ENCODE measurements at regions not wholly inside any gene's neighbourhood (a gene's known extent, or its start where the extent isn't known, plus 50 kb on each side); places are given as distances from the start of the nearest gene placed in this dataset.
"Not testable (repeated sequence)": the region's sequence is repeated elsewhere in the genome, so short reads cannot be mapped to it uniquely, and the experiment has no call there.

DNA sequence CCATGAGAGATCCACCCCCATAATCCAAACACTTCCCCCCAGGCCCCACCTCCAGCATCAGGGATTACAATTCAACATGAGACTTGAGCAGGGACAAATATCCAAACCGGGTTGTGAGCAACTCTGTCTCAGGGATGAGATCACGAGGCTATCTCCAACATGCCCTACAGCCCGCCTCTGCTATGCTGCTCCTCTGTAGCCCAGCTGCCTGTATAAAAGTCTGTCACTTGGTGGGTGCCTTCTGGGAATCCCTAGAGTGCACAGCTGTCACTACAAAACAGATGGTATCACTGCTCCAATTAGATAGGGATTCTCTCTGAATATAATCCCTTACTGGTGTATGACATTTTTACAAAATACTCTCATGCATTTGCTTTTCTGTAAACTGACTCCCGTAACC, 114.9 kb upstream of the NANOS1 start:
- DNase-seq (ENCODE audit: low read depth), result no peak

GRCh38 chr10:118915161-118915560, 114.4 kb upstream of the NANOS1 start:
- DNase-seq (ENCODE audit: low read depth), result no peak

DNA sequence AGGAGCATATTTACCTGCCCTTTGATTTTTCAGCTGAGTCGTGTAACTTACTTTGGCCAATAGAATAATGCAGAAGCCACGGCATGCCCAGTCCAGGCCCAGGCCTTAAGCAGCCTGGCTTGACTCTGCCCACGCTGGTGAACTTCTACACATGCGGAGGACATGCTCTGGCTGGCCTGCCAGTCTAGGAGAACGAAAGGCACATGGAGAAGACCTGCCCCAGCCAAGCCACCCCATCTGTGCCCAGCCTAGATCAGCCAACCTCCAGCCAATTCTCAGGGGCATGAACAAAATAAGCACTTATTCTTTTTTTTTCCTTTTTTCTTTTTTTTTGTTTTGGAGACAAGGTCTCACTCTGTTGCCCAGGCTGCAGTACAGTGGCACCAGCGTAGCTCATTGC, 112.7 kb upstream of the NANOS1 start:
- DNase-seq (ENCODE audit: low read depth), result no peak

- DNase-seq (ENCODE audit: low read depth), result no peak
Observed at GRCh38 chr10:118917701-118918100, 111.8 kb upstream of the NANOS1 start.

GRCh38 chr10:118918116-118918515, 111.4 kb upstream of the NANOS1 start:
- no peak for DNase-seq (ENCODE audit: low read depth)

DNA sequence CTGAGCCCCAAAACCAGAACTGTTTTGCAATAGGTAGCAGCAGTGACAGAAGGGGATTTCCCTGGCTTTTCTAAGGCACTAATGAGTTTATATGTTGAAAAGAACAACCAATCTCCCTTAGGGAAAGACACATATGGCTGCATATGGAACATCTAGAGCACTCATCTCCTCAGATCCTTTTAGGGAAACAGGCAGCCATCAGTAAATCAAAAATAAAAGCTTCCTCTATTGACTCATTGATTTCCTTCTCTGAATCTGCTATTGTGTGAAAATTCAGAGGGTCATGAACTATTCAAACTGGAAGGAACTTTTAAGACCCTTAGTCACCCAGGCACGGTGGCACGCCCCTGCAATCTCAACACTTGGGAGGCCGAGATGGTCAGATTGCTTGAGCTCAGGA, 110.9 kb upstream of the NANOS1 start:
- peak; percentile 27 for DNase-seq (ENCODE audit: low read depth)

GRCh38 chr10:118920206-118920605, 109.3 kb upstream of the NANOS1 start:
- no peak for DNase-seq (ENCODE audit: low read depth)

- DNase-seq (ENCODE audit: low read depth), result peak; percentile 47
Observed at GRCh38 chr10:118922226-118922625, 107.3 kb upstream of the NANOS1 start.

DNA sequence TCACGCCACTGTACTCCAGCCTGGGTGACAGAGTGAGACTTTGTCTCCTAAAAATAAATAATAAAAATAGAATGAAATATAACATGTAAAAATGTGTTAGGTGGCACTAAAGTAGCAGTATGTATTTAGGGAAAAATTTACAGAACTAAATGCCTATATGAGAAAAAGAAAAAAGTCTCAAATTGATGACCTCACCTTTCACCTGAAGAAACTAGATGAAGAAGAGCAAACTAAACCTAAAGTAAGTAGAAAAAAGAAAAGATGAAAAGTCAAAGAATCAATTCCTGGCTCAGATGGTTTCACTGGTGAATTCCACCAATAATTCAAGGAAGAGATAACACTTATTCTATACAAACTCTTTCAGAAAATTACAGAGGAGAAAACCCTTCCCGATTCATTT, 106.5 kb upstream of the NANOS1 start:
- no peak for DNase-seq (ENCODE audit: low read depth)

- no peak for DNase-seq (ENCODE audit: low read depth)
Observed at GRCh38 chr10:118924493-118924892, 105.0 kb upstream of the NANOS1 start.

DNA sequence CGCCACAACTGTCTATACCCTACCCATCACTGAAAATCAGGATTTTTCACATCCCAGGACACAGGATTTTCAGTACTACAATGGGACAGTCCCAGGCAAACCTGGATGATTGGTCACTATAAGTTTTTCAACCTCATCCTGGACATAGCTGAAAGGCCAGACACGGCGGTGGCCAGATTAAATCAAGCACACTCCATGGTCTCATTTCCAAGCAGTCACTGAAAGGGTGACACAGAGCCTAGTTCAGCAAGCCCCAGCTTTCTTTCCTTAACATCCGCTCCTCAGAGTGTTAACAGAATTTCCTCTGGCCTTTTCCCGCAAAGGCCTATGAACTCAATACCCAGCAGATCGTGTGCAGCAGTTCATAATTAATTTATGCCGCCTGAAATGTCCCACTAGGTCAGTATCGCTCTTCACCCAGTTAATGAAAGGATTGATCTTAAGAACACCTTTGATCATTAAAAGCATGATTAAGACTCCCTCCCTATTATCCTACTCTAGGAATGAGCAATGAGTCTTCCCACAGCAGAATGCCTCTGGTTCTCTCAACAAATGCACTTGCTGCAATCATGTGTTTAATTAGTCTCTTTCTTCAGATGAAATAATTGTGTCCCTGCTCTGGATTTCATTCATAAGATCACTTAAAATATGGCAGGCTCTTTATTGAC, 104.0 kb upstream of the NANOS1 start:
- DNase-seq (ENCODE audit: low read depth), result no peak

- DNase-seq (ENCODE audit: low read depth), result no peak
Observed at GRCh38 chr10:118926072-118926417, 103.5 kb upstream of the NANOS1 start.

GRCh38 chr10:118926441-118926840, 103.1 kb upstream of the NANOS1 start:
- no peak for DNase-seq (ENCODE audit: low read depth)

GRCh38 chr10:118926903-118927302, 102.6 kb upstream of the NANOS1 start:
- DNase-seq (ENCODE audit: low read depth), result no peak

DNA sequence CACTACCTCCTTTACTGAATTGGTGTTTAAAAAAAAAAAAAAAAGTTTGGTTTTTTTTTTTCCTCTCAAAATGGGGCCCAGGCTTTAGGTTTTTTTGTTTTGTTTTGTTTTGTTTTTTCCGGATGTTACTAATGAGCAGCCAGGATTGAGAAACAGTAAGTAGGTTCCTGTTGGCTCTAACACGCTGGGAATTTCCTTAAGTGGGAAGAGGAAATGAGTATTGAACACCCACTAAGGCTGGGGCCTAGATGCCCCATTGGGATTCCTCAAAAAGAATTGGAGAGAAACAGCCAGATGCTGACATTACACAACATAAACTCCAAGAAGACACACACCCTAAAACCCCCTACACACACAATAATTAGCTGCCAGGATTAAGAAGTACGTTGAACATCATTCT, 102.2 kb upstream of the NANOS1 start:
- no peak for DNase-seq (ENCODE audit: low read depth)

DNA sequence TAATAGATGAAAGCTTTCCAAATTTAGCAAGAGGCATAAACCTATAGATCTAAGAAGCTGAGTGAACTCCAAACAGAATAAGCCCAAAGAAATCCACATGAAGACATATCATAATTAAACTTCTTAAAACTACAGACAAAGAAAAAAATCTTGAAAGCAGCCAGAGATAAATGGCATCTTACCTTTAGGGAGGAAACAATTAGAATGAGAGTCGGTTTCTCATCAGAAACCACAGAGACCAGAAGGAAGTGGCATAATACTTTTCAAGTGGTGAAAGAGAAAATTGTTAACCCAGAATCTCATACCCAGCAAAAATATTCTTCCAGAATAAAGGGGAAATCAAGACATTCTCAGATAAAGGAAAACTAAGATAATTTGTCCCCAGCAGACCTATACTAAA, 98.9 kb upstream of the NANOS1 start:
- DNase-seq (ENCODE audit: low read depth), result no peak

DNA sequence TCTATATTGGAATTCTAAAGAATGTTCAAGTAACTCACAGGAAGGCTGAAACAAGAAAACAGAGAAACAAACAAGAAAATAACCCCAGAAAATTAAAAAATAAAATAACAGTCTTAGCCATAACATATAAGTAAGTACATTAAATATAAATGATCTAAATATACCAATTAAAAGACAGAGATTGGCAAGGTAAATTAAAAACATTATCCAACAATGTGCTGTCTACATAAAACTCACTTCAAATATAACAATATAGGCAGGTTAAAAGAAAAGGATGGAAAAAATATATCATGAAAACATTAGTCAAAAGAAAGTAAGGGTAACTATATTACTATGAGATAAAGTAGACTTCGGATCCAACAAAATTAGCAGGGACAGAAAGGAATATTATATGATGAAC, 98.1 kb upstream of the NANOS1 start:
- DNase-seq (ENCODE audit: low read depth), result no peak

GRCh38 chr10:118932154-118932553, 97.4 kb upstream of the NANOS1 start:
- DNase-seq (ENCODE audit: low read depth), result not testable (repeated sequence)

DNA sequence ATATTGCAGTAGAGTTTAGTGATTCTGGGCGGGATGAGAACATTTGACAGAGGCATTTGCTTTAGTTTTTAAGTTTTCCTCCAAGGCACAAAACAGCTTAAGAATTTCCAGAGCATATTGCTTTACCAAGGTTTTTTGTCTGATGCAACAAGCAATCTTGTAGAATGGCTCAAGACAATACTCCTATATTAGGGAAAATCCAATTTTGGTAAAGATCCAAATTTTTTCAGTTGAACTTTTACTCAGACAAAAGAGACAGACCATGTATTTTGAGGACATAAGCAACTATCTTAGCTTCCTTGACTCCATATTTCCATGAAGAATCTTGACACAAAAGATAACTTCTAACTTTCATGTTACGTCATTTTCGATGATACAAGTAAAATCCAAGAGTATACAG, 92.3 kb upstream of the NANOS1 start:
- no peak for DNase-seq (ENCODE audit: low read depth)

- DNase-seq (ENCODE audit: low read depth), result no peak
Observed at GRCh38 chr10:118939211-118940007, 90.1 kb upstream of the NANOS1 start.

- no peak for DNase-seq (ENCODE audit: low read depth)
Observed at GRCh38 chr10:118940386-118940785, 89.1 kb upstream of the NANOS1 start.

DNA sequence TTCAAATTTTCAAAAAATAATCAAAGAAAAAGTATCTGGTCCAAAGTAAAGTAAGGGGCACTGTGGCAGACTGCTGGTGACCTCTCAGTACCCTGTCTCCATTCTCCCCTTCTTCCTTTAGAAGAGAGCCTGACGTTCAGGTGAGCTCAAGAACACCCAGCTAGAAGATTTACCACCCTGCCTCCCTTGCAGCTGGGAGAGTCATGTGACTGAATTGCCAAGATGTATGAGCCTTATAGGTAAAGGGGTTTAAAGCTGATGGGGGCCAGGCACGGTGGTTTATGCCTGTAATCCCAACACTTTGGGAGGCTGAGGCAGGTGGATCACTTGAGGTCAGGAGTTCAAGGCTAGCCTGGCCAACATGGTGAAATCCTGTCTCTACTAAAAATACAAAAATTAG, 86.3 kb upstream of the NANOS1 start:
- DNase-seq (ENCODE audit: low read depth), result no peak

GRCh38 chr10:118944959-118945633, 84.4 kb upstream of the NANOS1 start:
- no peak for DNase-seq (ENCODE audit: low read depth)

Data from renal cortical epithelial cell (primary cell).